Transverse colon (tissue), 4 donors: ENCODE measurements at regions not wholly inside any gene's neighbourhood (a gene's known extent, or its start where the extent isn't known, plus 50 kb on each side); places are given as distances from the start of the nearest gene placed in this dataset.

Experiments
- CTCF ChIP-seq, 5 experiments: fragments of 200-600 bp in 3 of 5; fragments of 450-650 bp in 2 of 5; sonication (generic) in 3 of 5; IDR thresholded peaks; 1 replicate in 2 of 5; 2 replicates in 3 of 5; pipeline ENCODE4 v1.5.1; 2016 to 2017; ENCODE audit warnings: antibody characterized with exemption in 5 of 5, inconsistent platforms in 3 of 5, mild to moderate bottlenecking in 2 of 5, moderate library complexity in 1 of 5
- EP300 ChIP-seq: sonication (generic); formaldehyde crosslinking; IDR thresholded peaks from one replicate; pipeline ENCODE4 v1.6.1; 2017; ENCODE audit warnings: antibody characterized with exemption, low read depth
- POLR2A ChIP-seq: fragments of 450-650 bp; IDR thresholded peaks from one replicate; pipeline ENCODE4 v1.6.1; 2016; ENCODE audit warnings: antibody characterized with exemption, mild to moderate bottlenecking, moderate library complexity
- POLR2AphosphoS5 ChIP-seq, 3 donors: sonication (generic); formaldehyde crosslinking; IDR thresholded peaks; one replicate each; pipeline ENCODE4 v1.6.1; 2016; ENCODE audit warnings: antibody characterized with exemption in 3 of 3

- TF ChIP-seq CTCF (IDR thresholded peaks at IDR 0.05) (no peak), POLR2AphosphoS5 (IDR thresholded peaks at IDR 0.05) (no peak), POLR2A (no peak), EP300 (no peak)
Measured at GRCh38 chr2:207224381-207224780, 58.6 kb upstream of the KLF7 start.
